Epithelial cell of esophagus (primary cell): ENCODE measurements at regions not wholly inside any gene's neighbourhood (a gene's known extent, or its start where the extent isn't known, plus 50 kb on each side); places are given as distances from the start of the nearest gene placed in this dataset.

ENCODE experiments used
- DNase-seq: peaks from one replicate; pipeline ENCODE4 v3.0.0; 2010; ENCODE audit warnings: low read depth
- H3K4me3 ChIP-seq: 2 replicates; pipeline ENCODE4 v1.5.1; 2011; ENCODE audit warnings: mild to moderate bottlenecking, low read length, control low read depth
- TF ChIP-seq, protein P1 (sequence below): IDR thresholded peaks from 2 replicates; pipeline ENCODE4 v1.5.1; 2011; ENCODE audit warnings: low read depth, mild to moderate bottlenecking, low read length, control low read depth, inconsistent platforms; ENCODE audit not compliant: insufficient read depth; ENCODE audit errors: missing control alignments

DNA sequence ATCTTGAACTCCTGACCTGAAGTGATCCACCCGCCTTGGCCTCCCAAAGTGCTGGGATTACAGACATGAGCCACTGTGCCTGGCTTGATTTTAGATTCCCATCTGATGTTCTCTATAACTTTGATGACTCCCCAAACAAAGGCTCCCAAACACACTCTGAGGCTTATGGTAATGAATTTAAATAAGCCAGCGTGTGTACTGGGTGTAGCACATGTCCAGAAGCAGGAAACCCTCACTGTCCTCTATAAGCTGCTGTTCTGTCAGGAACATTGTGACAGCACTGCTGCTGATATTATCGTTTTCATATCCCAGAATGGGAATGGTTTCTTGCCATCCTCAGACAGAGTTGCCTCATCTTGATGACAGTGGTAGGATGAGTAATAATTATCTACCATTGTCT, 54.1 kb upstream of the SALL4 start:
- TF ChIP-seq, protein P1, sequence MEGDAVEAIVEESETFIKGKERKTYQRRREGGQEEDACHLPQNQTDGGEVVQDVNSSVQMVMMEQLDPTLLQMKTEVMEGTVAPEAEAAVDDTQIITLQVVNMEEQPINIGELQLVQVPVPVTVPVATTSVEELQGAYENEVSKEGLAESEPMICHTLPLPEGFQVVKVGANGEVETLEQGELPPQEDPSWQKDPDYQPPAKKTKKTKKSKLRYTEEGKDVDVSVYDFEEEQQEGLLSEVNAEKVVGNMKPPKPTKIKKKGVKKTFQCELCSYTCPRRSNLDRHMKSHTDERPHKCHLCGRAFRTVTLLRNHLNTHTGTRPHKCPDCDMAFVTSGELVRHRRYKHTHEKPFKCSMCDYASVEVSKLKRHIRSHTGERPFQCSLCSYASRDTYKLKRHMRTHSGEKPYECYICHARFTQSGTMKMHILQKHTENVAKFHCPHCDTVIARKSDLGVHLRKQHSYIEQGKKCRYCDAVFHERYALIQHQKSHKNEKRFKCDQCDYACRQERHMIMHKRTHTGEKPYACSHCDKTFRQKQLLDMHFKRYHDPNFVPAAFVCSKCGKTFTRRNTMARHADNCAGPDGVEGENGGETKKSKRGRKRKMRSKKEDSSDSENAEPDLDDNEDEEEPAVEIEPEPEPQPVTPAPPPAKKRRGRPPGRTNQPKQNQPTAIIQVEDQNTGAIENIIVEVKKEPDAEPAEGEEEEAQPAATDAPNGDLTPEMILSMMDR, result no peak
- no peak overlapping the region for H3K4me3 ChIP-seq
- DNase-seq, result no peak

DNA sequence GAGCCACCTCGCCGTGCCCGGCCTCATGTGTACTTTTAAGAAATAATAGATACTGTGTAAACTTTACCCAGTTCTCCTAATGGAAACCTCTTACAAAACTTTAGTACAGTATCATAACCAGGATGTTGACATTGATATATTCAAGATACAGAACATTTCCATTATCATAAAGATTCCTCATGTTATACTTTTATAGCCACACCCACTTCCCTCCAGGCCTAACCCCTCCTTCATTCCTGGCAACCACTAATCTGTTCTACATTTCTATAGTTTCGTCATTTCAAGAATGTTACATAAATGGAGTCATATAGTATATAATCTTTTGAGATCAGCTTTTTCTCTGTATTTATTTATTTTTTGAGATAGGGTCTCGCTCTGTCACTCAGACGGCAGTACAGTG, 52.6 kb upstream of the SALL4 start:
- no peak for DNase-seq
- TF ChIP-seq, protein P1, result no peak
- H3K4me3 ChIP-seq, result no peak overlapping the region
